ENCODE measurements at regions not wholly inside any gene's neighbourhood (a gene's known extent, or its start where the extent isn't known, plus 50 kb on each side); places are given as distances from the start of the nearest gene placed in this dataset.

- Mint-ChIP-seq H3K9me3 (peaks cover 0 to 10% (median 4%) of the 10 kb centered on the region in 7 donors), H3K27me3 (peaks cover 0 to 5% (median 4%) of the 10 kb centered on the region in 3 donors), H3K36me3 (no peaks in the 10 kb centered on the region), H3K4me3 (no peak overlapping the region), H3K27ac (no peak overlapping the region), H3K4me1 (no peaks in the 10 kb centered on the region)
- DNase-seq, result no peak
- ATAC-seq (ENCODE audit: low read depth in 2 of 2), result no peak
Observed at GRCh38 chr2:2771721-2772411, 440.8 kb upstream of the MYT1L start.

DNA sequence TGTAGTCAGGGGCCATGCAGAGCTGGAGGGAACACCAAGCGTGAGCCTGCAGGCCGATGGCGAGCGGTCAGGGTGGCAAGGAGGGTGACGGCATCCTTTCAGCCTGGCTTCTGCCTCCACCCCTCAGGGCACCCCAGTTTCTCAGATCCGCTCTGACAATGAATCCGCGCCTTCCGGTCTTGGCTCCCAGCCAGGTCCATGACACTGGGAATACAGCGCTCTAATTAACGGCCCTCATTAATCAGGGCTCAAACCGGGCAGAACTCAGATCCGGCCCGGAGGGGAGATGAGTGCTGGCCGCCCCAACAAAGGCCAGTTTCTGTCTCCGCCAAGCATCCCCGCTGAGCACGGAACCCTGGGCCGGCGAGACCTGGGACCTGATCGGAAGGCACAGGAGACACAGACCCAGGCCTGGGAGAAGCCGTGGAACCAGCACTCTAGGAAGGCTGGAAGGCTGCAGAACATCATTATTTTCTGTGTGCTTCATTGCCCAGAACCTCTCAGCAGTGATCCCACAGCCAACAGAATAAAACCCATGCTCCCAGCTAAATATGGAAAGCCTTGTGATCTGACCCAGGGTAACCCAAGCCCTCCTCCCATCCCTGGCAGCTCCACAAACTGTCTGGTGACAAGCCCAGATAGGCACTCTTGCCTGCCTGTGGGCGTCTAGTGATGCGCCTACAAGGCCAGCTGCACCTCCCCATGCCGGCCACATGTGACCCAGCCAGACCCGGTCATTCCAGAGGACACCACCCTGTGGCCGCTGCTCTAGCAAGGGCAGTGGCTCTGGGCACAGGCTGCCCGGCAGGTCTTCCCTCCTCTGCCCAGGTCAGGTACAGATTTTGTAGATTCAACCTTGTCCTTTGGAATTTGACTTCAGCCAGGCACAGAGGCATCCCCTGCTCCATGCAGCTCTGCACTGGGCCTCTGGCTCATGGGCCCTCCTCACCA is 438.7 kb upstream of the MYT1L start:
- H3K27me3 Mint-ChIP-seq, result peaks cover 0 to 5% (median 4%) of the 10 kb centered on the region in 3 donors
- peaks cover 0 to 8% (median 0%) of the 10 kb centered on the region in 7 donors for H3K9me3 Mint-ChIP-seq
- H3K36me3 Mint-ChIP-seq, result no peaks in the 10 kb centered on the region
- H3K27ac Mint-ChIP-seq, result peak overlapping the region in 1 of 6 donors; percentile 41
- H3K4me1 Mint-ChIP-seq, result no peaks in the 10 kb centered on the region
- DNase-seq (no peak), ATAC-seq (ENCODE audit: low read depth in 2 of 2) (no peak)
- no peak overlapping the region for H3K4me3 Mint-ChIP-seq

GRCh38 chr2:2768476-2768875 is 437.4 kb upstream of the MYT1L start:
- Mint-ChIP-seq H3K27ac (no peak overlapping the region), H3K36me3 (no peaks in the 10 kb centered on the region), H3K27me3 (peaks cover 0 to 5% (median 4%) of the 10 kb centered on the region in 3 donors), H3K9me3 (peaks cover 0 to 4% (median 0%) of the 10 kb centered on the region in 7 donors), H3K4me3 (no peak overlapping the region), H3K4me1 (no peaks in the 10 kb centered on the region)
- no peak for DNase-seq
- ATAC-seq (ENCODE audit: low read depth in 2 of 2), result no peak

GRCh38 chr2:2767837-2768236 is 436.8 kb upstream of the MYT1L start:
- no peak for ATAC-seq (ENCODE audit: low read depth in 2 of 2)
- DNase-seq, result no peak
- Mint-ChIP-seq H3K27me3 (peaks cover 0 to 5% (median 4%) of the 10 kb centered on the region in 3 donors), H3K9me3 (peaks cover 0 to 4% (median 0%) of the 10 kb centered on the region in 7 donors), H3K27ac (no peak overlapping the region), H3K4me1 (no peaks in the 10 kb centered on the region), H3K36me3 (no peaks in the 10 kb centered on the region), H3K4me3 (no peak overlapping the region)

DNA sequence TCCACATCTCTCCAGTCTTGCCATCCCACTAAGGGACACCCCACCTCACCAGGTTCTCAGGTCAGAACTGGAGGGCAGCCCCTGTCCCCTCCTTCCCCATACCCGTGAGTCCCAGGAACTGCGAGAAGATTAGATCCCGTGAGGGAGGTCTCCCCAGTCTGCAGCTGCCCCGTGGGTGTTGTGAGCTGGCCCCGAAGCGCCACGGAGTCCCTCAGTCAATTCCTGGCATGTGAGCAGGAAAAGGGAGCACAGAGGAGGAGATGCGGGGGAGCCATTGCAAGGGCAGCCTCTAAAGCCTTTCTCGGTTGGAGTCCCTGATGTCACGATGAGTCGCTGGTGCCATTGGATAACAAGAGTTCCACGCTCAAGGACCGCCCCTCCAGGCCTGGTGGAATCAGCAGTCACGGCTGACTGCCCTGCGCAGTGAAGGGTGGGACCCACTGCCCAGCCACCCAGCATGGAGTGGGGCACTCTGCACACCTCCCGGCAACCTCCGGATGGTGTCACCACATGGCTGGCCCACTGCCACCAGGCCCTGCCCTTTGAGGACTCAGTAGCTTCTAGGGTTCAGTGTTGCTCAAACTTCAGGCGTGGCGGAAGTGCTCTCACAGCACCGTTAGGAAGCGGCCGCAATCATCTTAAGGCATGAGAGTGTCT is 434.9 kb upstream of the MYT1L start:
- Mint-ChIP-seq H3K27ac (no peak overlapping the region), H3K36me3 (no peaks in the 10 kb centered on the region), H3K4me3 (no peak overlapping the region), H3K27me3 (peaks cover 0 to 5% (median 0%) of the 10 kb centered on the region in 3 donors), H3K9me3 (peaks cover 0 to 4% (median 0%) of the 10 kb centered on the region in 7 donors), H3K4me1 (no peaks in the 10 kb centered on the region)
- ATAC-seq (ENCODE audit: low read depth in 2 of 2) (no peak), DNase-seq (no peak)

- H3K9me3 Mint-ChIP-seq, result peaks cover 0 to 8% (median 2%) of the 10 kb centered on the region in 7 donors
- H3K27ac Mint-ChIP-seq, result no peak overlapping the region
- H3K27me3 Mint-ChIP-seq, result peaks cover 0 to 2% (median 0%) of the 10 kb centered on the region in 3 donors
- no peak for DNase-seq
- no peak overlapping the region for H3K4me3 Mint-ChIP-seq
- no peak for ATAC-seq (ENCODE audit: low read depth in 2 of 2)
- H3K36me3 Mint-ChIP-seq, result no peaks in the 10 kb centered on the region
- H3K4me1 Mint-ChIP-seq, result no peaks in the 10 kb centered on the region
Observed at GRCh38 chr2:2765176-2765800, 434.2 kb upstream of the MYT1L start.

- H3K27ac Mint-ChIP-seq, result no peak overlapping the region
Observed at GRCh38 chr2:2764739-2765138, 433.7 kb upstream of the MYT1L start.

GRCh38 chr2:2764001-2764355 is 432.9 kb upstream of the MYT1L start:
- DNase-seq, result no peak
- Mint-ChIP-seq H3K36me3 (no peaks in the 10 kb centered on the region), H3K27ac (no peak overlapping the region), H3K4me1 (no peaks in the 10 kb centered on the region), H3K27me3 (no peaks in the 10 kb centered on the region), H3K4me3 (no peak overlapping the region), H3K9me3 (peaks cover 0 to 8% (median 2%) of the 10 kb centered on the region in 7 donors)
- no peak for ATAC-seq (ENCODE audit: low read depth in 2 of 2)

More at GRCh38 chr2:2764739-2765138, 433.7 kb upstream of the MYT1L start:
- no peak overlapping the region for H3K4me3 Mint-ChIP-seq
- no peaks in the 10 kb centered on the region for H3K27me3 Mint-ChIP-seq
- ATAC-seq (ENCODE audit: low read depth in 2 of 2) (no peak), DNase-seq (no peak)
- peaks cover 0 to 8% (median 2%) of the 10 kb centered on the region in 7 donors for H3K9me3 Mint-ChIP-seq
- H3K36me3 Mint-ChIP-seq, result no peaks in the 10 kb centered on the region
- H3K4me1 Mint-ChIP-seq, result no peaks in the 10 kb centered on the region

DNA sequence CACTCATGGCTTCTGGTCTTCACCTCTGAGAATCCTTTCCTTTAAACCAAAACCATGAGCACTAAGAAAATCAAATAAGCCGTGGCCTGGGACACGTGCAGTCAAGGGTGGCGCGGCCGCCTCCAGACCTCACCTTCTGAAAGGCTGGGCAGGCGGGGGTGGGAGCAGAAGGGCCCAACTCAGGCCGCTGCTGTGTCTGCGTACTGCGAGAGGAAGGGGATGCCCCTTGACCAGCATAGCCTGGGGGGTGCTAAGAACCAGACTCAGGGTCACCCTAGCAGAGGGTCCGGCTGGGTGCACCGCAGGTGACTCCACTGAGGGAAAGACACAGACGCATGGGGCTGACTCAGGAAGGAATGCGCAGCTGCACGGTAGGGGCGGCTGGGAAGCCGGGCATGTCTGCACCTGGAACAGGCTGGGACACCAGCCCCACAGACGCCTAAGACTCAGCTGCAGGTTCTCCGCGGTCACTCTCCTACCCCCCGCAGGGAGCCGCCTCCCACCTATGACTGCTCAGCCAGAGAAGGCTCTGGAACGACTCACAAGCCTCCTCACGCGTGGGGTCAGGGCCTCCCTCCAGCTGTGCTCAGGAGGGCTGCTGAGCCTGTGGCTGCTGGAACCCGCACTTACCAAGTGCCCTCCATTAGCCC is 432.4 kb upstream of the MYT1L start:
- Mint-ChIP-seq H3K9me3 (peaks cover 0 to 8% (median 3%) of the 10 kb centered on the region in 7 donors), H3K4me3 (no peak overlapping the region), H3K27ac (peak overlapping the region in 1 of 6 donors; percentile 24), H3K4me1 (no peaks in the 10 kb centered on the region), H3K36me3 (no peaks in the 10 kb centered on the region), H3K27me3 (no peaks in the 10 kb centered on the region)
- DNase-seq, result no peak
- ATAC-seq (ENCODE audit: low read depth in 2 of 2), result no peak

DNA sequence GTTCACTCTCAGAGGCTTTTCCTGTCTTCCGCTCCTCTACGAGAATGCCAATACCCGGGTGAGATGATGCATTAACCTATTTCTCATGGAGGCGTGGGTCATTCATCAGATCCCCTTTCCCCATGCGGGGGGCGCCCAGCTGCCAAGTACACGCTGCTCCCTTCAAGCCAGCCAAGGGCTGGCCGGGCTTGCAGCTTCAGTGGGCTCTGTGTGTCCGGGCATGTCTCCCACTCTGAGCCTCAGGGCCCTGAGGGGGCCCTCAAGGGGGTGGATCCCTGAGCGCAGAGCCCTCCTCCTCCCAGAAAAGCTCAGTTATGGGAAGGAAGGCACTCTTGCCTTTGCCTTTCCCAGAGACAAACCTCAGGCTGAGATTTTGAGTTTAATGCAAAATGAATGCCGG is 431.8 kb upstream of the MYT1L start:
- Mint-ChIP-seq H3K27me3 (no peaks in the 10 kb centered on the region), H3K9me3 (peaks cover 0 to 8% (median 4%) of the 10 kb centered on the region in 7 donors), H3K27ac (no peak overlapping the region), H3K4me1 (no peaks in the 10 kb centered on the region), H3K36me3 (no peaks in the 10 kb centered on the region), H3K4me3 (no peak overlapping the region)
- ATAC-seq (ENCODE audit: low read depth in 2 of 2) (no peak), DNase-seq (no peak)

DNA sequence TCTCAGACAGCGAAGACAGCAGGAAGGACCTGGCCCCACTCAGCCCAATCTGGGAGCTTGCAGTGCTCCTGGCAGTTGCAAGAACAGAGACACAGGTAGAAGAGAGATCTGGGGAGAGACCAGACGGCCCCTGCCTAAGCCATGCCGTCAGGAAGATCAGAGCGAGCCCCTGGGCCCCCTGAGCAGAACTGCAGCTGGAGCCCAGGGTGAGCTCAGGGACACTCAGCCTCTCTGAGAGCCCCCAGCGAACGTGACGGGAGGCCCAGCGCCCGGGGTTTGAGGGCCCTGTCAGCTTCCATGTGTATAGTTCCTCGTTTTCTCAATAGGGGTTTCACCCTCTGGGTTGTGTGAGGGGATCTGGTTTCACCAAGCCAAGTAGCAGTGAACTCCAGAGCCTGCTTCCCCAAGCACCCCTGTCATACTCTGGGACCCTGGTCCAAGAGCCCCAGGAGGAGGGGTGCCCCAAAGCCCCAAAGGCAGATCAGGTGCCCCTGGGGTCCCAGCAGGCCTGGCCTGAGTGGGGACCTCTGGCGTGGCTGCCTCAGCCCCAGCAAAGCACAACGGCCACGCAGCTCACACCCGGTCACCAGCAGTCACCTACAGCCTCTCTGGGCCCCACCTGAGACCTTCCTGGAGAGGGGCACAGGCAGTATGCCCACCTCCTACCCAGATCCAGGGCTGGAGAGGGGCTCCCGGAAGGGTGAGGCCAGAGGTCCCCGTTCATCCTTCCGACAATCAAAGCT is 431.3 kb upstream of the MYT1L start:
- peaks cover 0 to 8% (median 4%) of the 10 kb centered on the region in 7 donors for H3K9me3 Mint-ChIP-seq
- no peaks in the 10 kb centered on the region for H3K27me3 Mint-ChIP-seq
- DNase-seq, result no peak
- H3K27ac Mint-ChIP-seq, result no peak overlapping the region
- no peak overlapping the region for H3K4me3 Mint-ChIP-seq
- no peaks in the 10 kb centered on the region for H3K36me3 Mint-ChIP-seq
- H3K4me1 Mint-ChIP-seq, result no peaks in the 10 kb centered on the region
- ATAC-seq (ENCODE audit: low read depth in 2 of 2), result no peak

- H3K27me3 Mint-ChIP-seq, result no peaks in the 10 kb centered on the region
- peaks cover 4 to 21% (median 7%) of the 10 kb centered on the region in 7 donors for H3K9me3 Mint-ChIP-seq
- no peaks in the 10 kb centered on the region for H3K36me3 Mint-ChIP-seq
- DNase-seq, result no peak
- H3K4me3 Mint-ChIP-seq, result no peak overlapping the region
- H3K27ac Mint-ChIP-seq, result no peak overlapping the region
- no peak for ATAC-seq (ENCODE audit: low read depth in 2 of 2)
- H3K4me1 Mint-ChIP-seq, result no peaks in the 10 kb centered on the region
Observed at GRCh38 chr2:2758793-2759367, 427.8 kb upstream of the MYT1L start.
